IMR-90 (cell line): ENCODE measurements at regions not wholly inside any gene's neighbourhood (a gene's known extent, or its start where the extent isn't known, plus 50 kb on each side); places are given as distances from the start of the nearest gene placed in this dataset.

Experiments used
- ATAC-seq: fragments of 200-7000 bp; cut with Tn5 transposase; 2 replicates; pipeline ENCODE4 v1.9.1; 2020; ENCODE audit warnings: low read depth, mild to moderate bottlenecking, moderate library complexity
- BruUV-seq: library from RNA; stranded (reverse); fragments of 400-500 nt; replicated peaks from 2 replicates; lab custom pipeline; 2021; lab: Mats Ljungman, UMichigan
- CTCF ChIA-PET: fragments of 300-600 bp; formaldehyde crosslinking; extraction: SDS; loops from one replicate; lab custom pipeline; 2021; ENCODE audit warnings: antibody characterized with exemption; lab: Yijun Ruan, JAX
- POLR2A ChIA-PET: fragments of 300-600 bp; sonication (Branson Sonifier 250); formaldehyde crosslinking; loops from one replicate; lab custom pipeline; 2022; ENCODE audit warnings: antibody characterized with exemption; ENCODE audit not compliant: unreplicated experiment; lab: Charles Lee
- DNase-seq: peaks from one replicate; pipeline ENCODE4 v3.0.0; 2013
- H2AFZ ChIP-seq: replicated peaks from 2 replicates; pipeline ENCODE3; 2013; ENCODE audit warnings: low read length, mild to moderate bottlenecking; ENCODE audit not compliant: poor library complexity
- H2AK5ac ChIP-seq: 2 replicates; pipeline ENCODE4 v1.6.1; 2013; ENCODE audit warnings: low read depth, low read length, inconsistent platforms
- H2AK9ac ChIP-seq: replicated peaks from 2 replicates; pipeline ENCODE3; 2013; ENCODE audit warnings: mild to moderate bottlenecking, low read depth, low read length, moderate library complexity; ENCODE audit not compliant: poor library complexity
- H2BK120ac ChIP-seq: 2 replicates; pipeline ENCODE4 v1.6.1; 2013; ENCODE audit warnings: low read depth, low read length, inconsistent platforms
- H2BK15ac ChIP-seq: 3 replicates; pipeline ENCODE4 v1.6.1; 2013; ENCODE audit warnings: low read depth, low read length, inconsistent platforms
- H2BK20ac ChIP-seq: 2 replicates; pipeline ENCODE4 v1.6.1; 2013; ENCODE audit warnings: low read depth, mild to moderate bottlenecking, inconsistent platforms, low read length, moderate library complexity
- H2BK5ac ChIP-seq: 2 replicates; pipeline ENCODE4 v1.6.1; 2013; ENCODE audit warnings: mild to moderate bottlenecking, low read depth, low read length, inconsistent platforms; ENCODE audit not compliant: poor library complexity, severe bottlenecking
- H3K14ac ChIP-seq: replicated peaks from 2 replicates; pipeline ENCODE4 v1.6.1; 2013; ENCODE audit warnings: low read depth, low read length, inconsistent platforms
- H3K18ac ChIP-seq: 2 replicates; pipeline ENCODE4 v1.6.1; 2013; ENCODE audit warnings: low read depth, low read length, control low read depth
- H3K23ac ChIP-seq: 2 replicates; pipeline ENCODE4 v1.6.1; 2013; ENCODE audit warnings: low read depth, low read length, inconsistent platforms
- H3K27ac ChIP-seq: 2 replicates; pipeline ENCODE4 v1.5.1; 2013; ENCODE audit warnings: mild to moderate bottlenecking, control low read depth, low read length; ENCODE audit not compliant: insufficient read depth
- H3K27me3 ChIP-seq: 2 replicates; pipeline ENCODE4 v1.6.1; 2013; ENCODE audit warnings: low read length; ENCODE audit not compliant: control insufficient read depth, insufficient read depth
- H3K36me3 ChIP-seq: 2 replicates; pipeline ENCODE4 v1.6.1; 2013; ENCODE audit warnings: low read length, mixed read lengths; ENCODE audit not compliant: control insufficient read depth, insufficient read depth
- H3K4ac ChIP-seq: 2 replicates; pipeline ENCODE4 v1.6.1; 2013; ENCODE audit warnings: low read depth, low read length, inconsistent platforms
- H3K4me1 ChIP-seq: 2 replicates; pipeline ENCODE4 v1.6.1; 2013; ENCODE audit warnings: low read length, mixed read lengths; ENCODE audit not compliant: control insufficient read depth, insufficient read depth
- H3K4me2 ChIP-seq: 2 replicates; pipeline ENCODE4 v1.6.1; 2013; ENCODE audit warnings: low read depth, mild to moderate bottlenecking, control low read depth, low read length, moderate library complexity
- H3K4me3 ChIP-seq: 2 replicates; pipeline ENCODE4 v1.5.1; 2013; ENCODE audit warnings: low read depth, mild to moderate bottlenecking, control low read depth, low read length, moderate library complexity; ENCODE audit not compliant: insufficient read depth
- H3K56ac ChIP-seq: 2 replicates; pipeline ENCODE4 v1.6.1; 2013; ENCODE audit warnings: low read length, inconsistent platforms; ENCODE audit not compliant: insufficient read depth; ENCODE audit errors: extremely low read depth
- H3K79me1 ChIP-seq, 2 experiments: 2 replicates each; pipeline ENCODE4 v1.6.1; 2013; ENCODE audit warnings: low read length in 2 of 2, inconsistent platforms in 1 of 2, low read depth in 1 of 2
- H3K9ac ChIP-seq: 2 replicates; pipeline ENCODE4 v1.6.1; 2013; ENCODE audit warnings: low read depth, low read length, control low read depth
- H3K9me1 ChIP-seq: 2 replicates; pipeline ENCODE4 v1.6.1; 2013; ENCODE audit warnings: low read length, inconsistent platforms; ENCODE audit not compliant: insufficient read depth
- H3K9me3 ChIP-seq: 2 replicates; pipeline ENCODE4 v1.6.1; 2013; ENCODE audit warnings: low read length; ENCODE audit not compliant: control insufficient read depth, insufficient read depth
- H4K20me1 ChIP-seq: 2 replicates; pipeline ENCODE4 v1.6.1; 2013; ENCODE audit warnings: low read length, inconsistent platforms; ENCODE audit not compliant: insufficient read depth
- H4K5ac ChIP-seq: 2 replicates; pipeline ENCODE4 v1.6.1; 2013; ENCODE audit warnings: mild to moderate bottlenecking, low read depth, low read length, control low read depth
- H4K8ac ChIP-seq, 2 experiments: 2 replicates each; pipeline ENCODE4 v1.6.1; 2013; ENCODE audit warnings: low read depth in 2 of 2, low read length in 2 of 2, control low read depth in 1 of 2, inconsistent platforms in 1 of 2
- H4K91ac ChIP-seq: 2 replicates; pipeline ENCODE4 v1.6.1; 2013; ENCODE audit warnings: low read depth, low read length, inconsistent platforms; ENCODE audit not compliant: insufficient read depth
- BHLHE40 ChIP-seq: fragments of 150-350 bp; IDR thresholded peaks from 2 replicates; pipeline ENCODE4 v1.6.1; 2016; ENCODE audit warnings: mild to moderate bottlenecking, low read depth, low read length
- CEBPB ChIP-seq: IDR thresholded peaks from 2 replicates; pipeline ENCODE4 v1.6.1; 2012; ENCODE audit warnings: low read depth, low read length, improper control_type of control experiment
- CHD1 ChIP-seq: IDR thresholded peaks from 2 replicates; pipeline ENCODE4 v1.6.1; 2012; ENCODE audit warnings: low read depth, low read length, improper control_type of control experiment
- CTCF ChIP-seq: conservative IDR thresholded peaks from 2 replicates; pipeline ENCODE4 v1.5.1; 2012; ENCODE audit warnings: mild to moderate bottlenecking, low read depth, low read length, improper control_type of control experiment
- ELK1 ChIP-seq: fragments of 150-350 bp; IDR thresholded peaks from 2 replicates; pipeline ENCODE4 v1.6.1; 2016; ENCODE audit warnings: low read depth, mild to moderate bottlenecking, low read length, moderate library complexity, borderline replicate concordance
- FOS ChIP-seq: fragments of 150-350 bp; IDR thresholded peaks from 2 replicates; pipeline ENCODE4 v1.6.1; 2016; ENCODE audit warnings: low read depth, low read length
- MAFK ChIP-seq: IDR thresholded peaks from 2 replicates; pipeline ENCODE4 v1.6.1; 2012; ENCODE audit warnings: low read depth, low read length, improper control_type of control experiment
- MAZ ChIP-seq: IDR thresholded peaks from 2 replicates; pipeline ENCODE4 v1.6.1; 2012; ENCODE audit warnings: low read depth, mild to moderate bottlenecking, low read length, improper control_type of control experiment, moderate library complexity, borderline replicate concordance
- NFE2L2 ChIP-seq: fragments of 150-350 bp; IDR thresholded peaks from 2 replicates; pipeline ENCODE4 v1.6.1; 2016; ENCODE audit warnings: low read depth, mild to moderate bottlenecking, low read length
- RCOR1 ChIP-seq: IDR thresholded peaks from 2 replicates; pipeline ENCODE4 v1.6.1; 2012; ENCODE audit warnings: mild to moderate bottlenecking, low read length, improper control_type of control experiment; ENCODE audit not compliant: insufficient replicate concordance
- RFX5 ChIP-seq: IDR thresholded peaks from 2 replicates; pipeline ENCODE4 v1.8.0; 2012; ENCODE audit warnings: low read depth, mild to moderate bottlenecking, low read length, moderate library complexity
- SMC3 ChIP-seq: fragments of 150-350 bp; IDR thresholded peaks from 2 replicates; pipeline ENCODE4 v1.6.1; 2016; ENCODE audit warnings: low read depth, mild to moderate bottlenecking, antibody characterized with exemption, low read length, moderate library complexity
- WGBS, 2 experiments: methylation state at CpG; one replicate each; pipeline versions ENCODE4 v1.1.5 to v1.1.7; 2013; ENCODE audit warnings: missing lambda C conversion rate in 2 of 2; ENCODE audit not compliant: insufficient read length in 1 of 2; ENCODE audit errors: extremely low coverage in 2 of 2; 5-methylcytosine and 5-hydroxymethylcytosine counted together
- dilution Hi-C: fragments of 300-500 bp; cut with HindIII; formaldehyde crosslinking; loops from one replicate; pipeline ENCODE4 v1.14.3; 2018; ENCODE audit warnings: low sequenced_read_pairs; ENCODE audit not compliant: unreplicated experiment
- in situ Hi-C: fragments of 300-500 bp; cut with MboI; formaldehyde crosslinking; loops from 3 replicates; pipeline ENCODE4 v1.14.3; 2019; ENCODE audit warnings: low sequenced_read_pairs, inconsistent platforms, mixed read lengths
- intact Hi-C: fragments of 100-400 bp; cut with micrococcal nuclease; formaldehyde crosslinking; loops from 2 replicates; pipeline ENCODE4 v1.10.0; 2022
- TF ChIP-seq, protein P1 (sequence below): fragments of 150-350 bp; IDR thresholded peaks from 2 replicates; pipeline ENCODE4 v1.6.1; 2017; ENCODE audit warnings: mild to moderate bottlenecking, antibody characterized with exemption, low read length, low read depth

DNA sequence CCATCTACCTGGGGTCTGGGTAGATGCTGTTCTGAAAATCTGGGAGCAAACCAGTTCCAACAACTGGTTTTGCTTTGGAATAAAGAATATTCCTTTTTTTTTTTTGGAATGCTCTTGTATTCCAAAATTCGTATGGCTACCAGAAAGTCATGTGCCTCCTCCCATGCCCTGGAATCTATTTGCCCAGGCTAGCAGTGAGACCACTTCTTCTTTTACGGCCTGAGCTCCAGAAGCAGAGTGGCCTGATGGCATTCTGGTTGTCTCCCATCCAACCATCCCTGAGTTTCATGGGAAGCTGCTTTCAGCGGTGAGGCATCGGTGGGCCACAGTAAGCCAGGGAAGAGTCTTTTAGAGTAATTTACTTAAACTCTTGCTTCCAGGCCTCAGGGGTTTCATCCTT, 113.4 kb upstream of the RAB4A start:
- no peak overlapping the region for H4K5ac ChIP-seq

More for the DNA sequence above, 113.4 kb upstream of the RAB4A start:
- no CpG with 5 or more reads among the region's 4 CpGs for whole genome bisulfite sequencing, 2 experiments
- H3K27me3 ChIP-seq = peaks cover 24% of the 10 kb centered on the region; the same call in 1 of the 2 replicates
- TF ChIP-seq ELK1 (no peak), BHLHE40 (no peak), CHD1 (no peak), FOS (no peak), MAZ (no peak), NFE2L2 (no peak), MAFK (no peak), RCOR1 (no peak), RFX5 (no peak), CEBPB (no peak), SMC3 (no peak), CTCF (no peak)
- TF ChIP-seq, protein P1, sequence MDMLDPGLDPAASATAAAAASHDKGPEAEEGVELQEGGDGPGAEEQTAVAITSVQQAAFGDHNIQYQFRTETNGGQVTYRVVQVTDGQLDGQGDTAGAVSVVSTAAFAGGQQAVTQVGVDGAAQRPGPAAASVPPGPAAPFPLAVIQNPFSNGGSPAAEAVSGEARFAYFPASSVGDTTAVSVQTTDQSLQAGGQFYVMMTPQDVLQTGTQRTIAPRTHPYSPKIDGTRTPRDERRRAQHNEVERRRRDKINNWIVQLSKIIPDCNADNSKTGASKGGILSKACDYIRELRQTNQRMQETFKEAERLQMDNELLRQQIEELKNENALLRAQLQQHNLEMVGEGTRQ = no peak
- no peaks in the 10 kb centered on the region for H4K20me1 ChIP-seq
- no peak overlapping the region for H3K14ac ChIP-seq
- in situ Hi-C loops (no loop called here), intact Hi-C loops (loop anchor here (1.0 to 2.0 kb wide), 2 partner anchors 69 to 422 kb away; partner anchors contain the start of gene RHOU), dilution Hi-C loops (no loop called here)
- no peak overlapping the region for H2AFZ ChIP-seq
- H2BK5ac ChIP-seq = no peak overlapping the region
- H3K18ac ChIP-seq = no peak overlapping the region
- ChIA-PET POLR2A (no interaction called here), CTCF (no interaction called here)
- no peak overlapping the region for H3K9ac ChIP-seq
- no peak overlapping the region for H3K23ac ChIP-seq
- no peaks in the 10 kb centered on the region for H3K9me1 ChIP-seq
- H3K4me1 ChIP-seq = no peaks in the 10 kb centered on the region
- H2BK20ac ChIP-seq = no peak overlapping the region
- H3K9me3 ChIP-seq = no peaks in the 10 kb centered on the region
- H2BK120ac ChIP-seq = no peak overlapping the region
- no peak overlapping the region for H4K91ac ChIP-seq
- H3K79me1 ChIP-seq = no peaks in the 10 kb centered on the region
- no peaks in the 10 kb centered on the region for H3K36me3 ChIP-seq
- no peak overlapping the region for H3K56ac ChIP-seq
- H2AK9ac ChIP-seq = no peak overlapping the region
- no peak overlapping the region for H3K27ac ChIP-seq
- H3K4me3 ChIP-seq = no peak overlapping the region
- no peak overlapping the region for H3K4ac ChIP-seq
- no peak overlapping the region for H3K4me2 ChIP-seq
- H2BK15ac ChIP-seq = no peak overlapping the region
- BruUV-seq = no TSS peak
- H4K8ac ChIP-seq = no peak overlapping the region
- no peak overlapping the region for H2AK5ac ChIP-seq
- no peak for DNase-seq
- ATAC-seq = no peak
